ENCODE measurements at regions not wholly inside any gene's neighbourhood (a gene's known extent, or its start where the extent isn't known, plus 50 kb on each side); places are given as distances from the start of the nearest gene placed in this dataset.

GRCh38 chr1:61013946-61014667 is 68.3 kb upstream of the NFIA start (continued):
- TF ChIP-seq CHD7 (IDR thresholded peaks at IDR 0.05; ENCODE audit: insufficient replicate concordance, low read length): no peak
- no peak for TF ChIP-seq SP1 (IDR thresholded peaks at IDR 0.05; ENCODE audit: low read depth, low read length)
- no peak for TF ChIP-seq E2F6 (IDR thresholded peaks at IDR 0.05)
- no peak for TF ChIP-seq MAX (IDR thresholded peaks at IDR 0.05)
- TF ChIP-seq SIRT6 (IDR thresholded peaks at IDR 0.05; ENCODE audit: low read length): no peak
